ENCODE measurements at regions not wholly inside any gene's neighbourhood (a gene's known extent, or its start where the extent isn't known, plus 50 kb on each side); places are given as distances from the start of the nearest gene placed in this dataset.

DNA sequence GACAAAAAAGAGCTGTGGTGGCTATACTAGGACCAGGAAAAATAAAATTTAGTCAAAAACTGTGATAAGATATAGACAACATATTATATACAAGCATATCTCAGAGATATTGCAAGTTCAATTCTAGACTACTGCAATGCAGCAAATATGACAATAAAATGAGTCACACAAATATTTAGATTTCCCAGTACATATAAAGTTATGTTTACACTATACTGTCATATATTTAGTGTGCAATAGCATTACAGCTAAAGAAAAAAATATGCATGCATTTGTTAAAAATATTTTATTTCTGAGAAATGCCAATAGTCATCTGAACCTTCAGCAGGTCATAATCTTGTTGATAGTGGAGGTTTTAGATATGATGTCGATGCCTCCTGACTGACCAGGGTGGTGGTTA, 72.1 kb downstream of the AKR1C4 start:
- no TSS peak for BruUV-seq (replicated peaks)
- CTCF ChIA-PET: no interaction called here
- no peak for DNase-seq (ENCODE audit: unreplicated experiment)
- no peaks in the 10 kb centered on the region for H3K4me1 Mint-ChIP-seq (ENCODE audit: insufficient read depth, unreplicated experiment)
- H3K27me3 Mint-ChIP-seq (ENCODE audit: insufficient read depth, unreplicated experiment): no peaks in the 10 kb centered on the region
- POLR2A ChIA-PET: no interaction called here
- H3K9me3 Mint-ChIP-seq (ENCODE audit: unreplicated experiment): no peaks in the 10 kb centered on the region
- TF ChIP-seq, protein P1, sequence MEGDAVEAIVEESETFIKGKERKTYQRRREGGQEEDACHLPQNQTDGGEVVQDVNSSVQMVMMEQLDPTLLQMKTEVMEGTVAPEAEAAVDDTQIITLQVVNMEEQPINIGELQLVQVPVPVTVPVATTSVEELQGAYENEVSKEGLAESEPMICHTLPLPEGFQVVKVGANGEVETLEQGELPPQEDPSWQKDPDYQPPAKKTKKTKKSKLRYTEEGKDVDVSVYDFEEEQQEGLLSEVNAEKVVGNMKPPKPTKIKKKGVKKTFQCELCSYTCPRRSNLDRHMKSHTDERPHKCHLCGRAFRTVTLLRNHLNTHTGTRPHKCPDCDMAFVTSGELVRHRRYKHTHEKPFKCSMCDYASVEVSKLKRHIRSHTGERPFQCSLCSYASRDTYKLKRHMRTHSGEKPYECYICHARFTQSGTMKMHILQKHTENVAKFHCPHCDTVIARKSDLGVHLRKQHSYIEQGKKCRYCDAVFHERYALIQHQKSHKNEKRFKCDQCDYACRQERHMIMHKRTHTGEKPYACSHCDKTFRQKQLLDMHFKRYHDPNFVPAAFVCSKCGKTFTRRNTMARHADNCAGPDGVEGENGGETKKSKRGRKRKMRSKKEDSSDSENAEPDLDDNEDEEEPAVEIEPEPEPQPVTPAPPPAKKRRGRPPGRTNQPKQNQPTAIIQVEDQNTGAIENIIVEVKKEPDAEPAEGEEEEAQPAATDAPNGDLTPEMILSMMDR (IDR thresholded peaks at IDR 0.05; ENCODE audit: unreplicated experiment): no peak
- intact Hi-C loops (cut with micrococcal nuclease): no loop called here
- H3K27ac Mint-ChIP-seq (ENCODE audit: low read depth, unreplicated experiment): no peak overlapping the region
- H3K4me3 Mint-ChIP-seq (ENCODE audit: unreplicated experiment): no peak overlapping the region
- no peaks in the 10 kb centered on the region for H3K36me3 Mint-ChIP-seq (ENCODE audit: insufficient read depth, unreplicated experiment)

DNA sequence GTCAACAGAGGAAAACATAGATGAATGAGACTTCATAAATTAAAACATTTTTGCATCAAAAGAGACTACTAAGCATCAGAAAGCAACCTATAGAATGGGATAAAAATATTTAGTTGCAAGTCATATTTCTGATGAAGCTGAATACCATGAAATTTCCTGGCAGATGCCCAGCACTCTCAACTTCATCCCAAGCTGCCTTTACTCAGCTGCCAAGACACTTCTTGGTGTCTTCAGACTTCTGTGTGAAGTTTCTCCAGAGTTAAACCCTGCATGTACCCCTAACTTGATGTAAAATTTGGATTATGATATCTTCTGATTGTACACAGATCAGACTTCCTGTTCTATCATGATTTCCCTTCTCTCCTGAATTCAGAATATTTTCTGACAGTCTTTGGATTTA, 73.2 kb downstream of the AKR1C4 start:
- H3K36me3 Mint-ChIP-seq (ENCODE audit: insufficient read depth, unreplicated experiment): no peaks in the 10 kb centered on the region

DNA sequence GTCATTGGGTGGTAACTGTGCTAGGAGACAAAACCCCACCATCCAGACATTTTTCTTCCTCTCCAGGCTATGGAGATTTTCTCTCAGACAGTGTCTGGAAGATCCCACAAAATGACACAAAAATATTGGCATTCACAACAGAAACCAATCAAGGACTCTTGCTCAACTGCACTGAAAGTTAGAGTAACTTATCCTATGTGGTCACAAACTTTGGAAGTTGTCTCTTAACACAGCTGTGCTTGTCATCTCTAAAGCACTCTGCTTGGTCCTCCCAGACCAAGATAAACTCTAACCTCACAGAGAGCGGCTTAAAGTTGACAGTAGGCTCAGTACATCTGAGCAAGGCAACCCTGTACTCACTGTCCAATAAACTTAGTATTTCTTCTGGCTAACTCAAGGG, 74.9 kb downstream of the AKR1C4 start:
- DNase-seq (ENCODE audit: unreplicated experiment): no peak
- CTCF ChIA-PET: interaction anchor here (2.3 kb wide), 1 partner anchor 12 kb away, joined by 8 read pairs; no protein-coding TSS in a partner anchor

More for the DNA sequence above, 73.2 kb downstream of the AKR1C4 start:
- intact Hi-C loops (cut with micrococcal nuclease): no loop called here
- CTCF ChIA-PET: interaction anchor here (0.6 to 2.3 kb wide), 2 partner anchors 13 to 222 kb away, joined by 3 to 8 read pairs; no protein-coding TSS in a partner anchor
- TF ChIP-seq, protein P1 (IDR thresholded peaks at IDR 0.05; ENCODE audit: unreplicated experiment): no peak
- Mint-ChIP-seq H3K4me3 (ENCODE audit: unreplicated experiment) (no peak overlapping the region), H3K27ac (ENCODE audit: low read depth, unreplicated experiment) (no peak overlapping the region), H3K27me3 (ENCODE audit: insufficient read depth, unreplicated experiment) (no peaks in the 10 kb centered on the region), H3K4me1 (ENCODE audit: insufficient read depth, unreplicated experiment) (no peaks in the 10 kb centered on the region), H3K9me3 (ENCODE audit: unreplicated experiment) (no peaks in the 10 kb centered on the region)
- BruUV-seq (replicated peaks): no TSS peak
- POLR2A ChIA-PET: no interaction called here
- no peak for DNase-seq (ENCODE audit: unreplicated experiment)

DNA sequence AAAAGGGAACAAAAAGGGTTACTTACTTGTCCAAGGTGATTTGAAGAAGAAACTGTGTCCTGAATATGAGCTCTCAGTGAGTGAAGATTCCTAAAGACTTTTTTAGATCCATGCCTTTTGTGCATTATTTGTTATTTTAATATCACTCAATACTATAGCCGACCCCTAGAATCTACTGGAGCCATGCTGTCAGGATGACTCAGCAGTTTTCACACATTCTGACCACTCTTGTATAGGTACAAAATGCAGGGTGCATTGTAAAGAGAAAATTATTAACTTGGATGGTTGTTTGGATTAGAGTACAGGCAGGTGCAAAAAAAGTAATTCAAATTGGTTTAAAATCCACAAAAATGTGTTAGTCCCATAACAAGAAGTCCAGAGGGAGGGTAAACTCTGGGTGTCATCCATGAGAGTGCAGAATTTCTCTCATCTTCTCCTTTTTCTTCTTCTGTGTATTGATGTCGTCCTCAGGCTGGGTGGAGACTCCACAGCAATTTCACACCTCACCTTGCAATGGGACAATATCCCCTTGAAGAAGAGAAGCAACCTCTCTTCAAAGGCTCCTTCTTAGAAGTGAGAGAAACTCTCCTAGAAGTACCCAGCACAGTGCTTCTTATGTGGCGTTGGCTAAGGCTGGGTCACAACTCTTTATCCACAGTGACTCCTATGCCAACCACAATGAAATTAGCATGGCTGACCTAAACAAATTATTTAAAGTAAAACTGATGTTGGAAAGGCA, 75.6 kb downstream of the AKR1C4 start:
- TF ChIP-seq, protein P1 (IDR thresholded peaks at IDR 0.05; ENCODE audit: unreplicated experiment): no peak
- Mint-ChIP-seq H3K27me3 (ENCODE audit: insufficient read depth, unreplicated experiment) (no peaks in the 10 kb centered on the region), H3K36me3 (ENCODE audit: insufficient read depth, unreplicated experiment) (no peaks in the 10 kb centered on the region), H3K9me3 (ENCODE audit: unreplicated experiment) (no peaks in the 10 kb centered on the region), H3K4me1 (ENCODE audit: insufficient read depth, unreplicated experiment) (no peaks in the 10 kb centered on the region), H3K27ac (ENCODE audit: low read depth, unreplicated experiment) (no peak overlapping the region), H3K4me3 (ENCODE audit: unreplicated experiment) (no peak overlapping the region)
- ChIA-PET CTCF (interaction anchor here (0.9 kb wide), 1 partner anchor 64 kb away, joined by 4 read pairs; no protein-coding TSS in a partner anchor), POLR2A (interaction anchor here (0.5 kb wide), 1 partner anchor 18 kb away, joined by 3 read pairs; no protein-coding TSS in a partner anchor)
- DNase-seq (ENCODE audit: unreplicated experiment): no peak
- intact Hi-C loops (cut with micrococcal nuclease): no loop called here
- BruUV-seq (replicated peaks): no TSS peak

More for the DNA sequence above, 74.9 kb downstream of the AKR1C4 start:
- TF ChIP-seq, protein P1 (IDR thresholded peaks at IDR 0.05; ENCODE audit: unreplicated experiment): no peak
- Mint-ChIP-seq H3K27me3 (ENCODE audit: insufficient read depth, unreplicated experiment) (no peaks in the 10 kb centered on the region), H3K4me1 (ENCODE audit: insufficient read depth, unreplicated experiment) (no peaks in the 10 kb centered on the region), H3K4me3 (ENCODE audit: unreplicated experiment) (no peak overlapping the region), H3K9me3 (ENCODE audit: unreplicated experiment) (no peaks in the 10 kb centered on the region), H3K36me3 (ENCODE audit: insufficient read depth, unreplicated experiment) (no peaks in the 10 kb centered on the region), H3K27ac (ENCODE audit: low read depth, unreplicated experiment) (no peak overlapping the region)
- no TSS peak for BruUV-seq (replicated peaks)
- intact Hi-C loops (cut with micrococcal nuclease): no loop called here
- POLR2A ChIA-PET: interaction anchor here (0.5 kb wide), 1 partner anchor 19 kb away, joined by 3 read pairs; no protein-coding TSS in a partner anchor

Data from MCF 10A (cell line).